Adipocyte (in vitro differentiated cells): ENCODE measurements at regions not wholly inside any gene's neighbourhood (a gene's known extent, or its start where the extent isn't known, plus 50 kb on each side); places are given as distances from the start of the nearest gene placed in this dataset.

Experiments
- DNase-seq: peaks from one replicate; pipeline ENCODE4 v3.0.0-alpha.2; 2015; ENCODE audit warnings: low read depth
- H3K27me3 ChIP-seq: replicated peaks from 2 replicates; pipeline ENCODE4 v1.7.0; 2013; ENCODE audit warnings: mild to moderate bottlenecking, low read length, moderate library complexity; ENCODE audit not compliant: control insufficient read depth, insufficient read depth
- H3K36me3 ChIP-seq: 2 replicates; pipeline ENCODE4 v1.7.0; 2013; ENCODE audit warnings: low read length, mild to moderate bottlenecking, moderate library complexity; ENCODE audit not compliant: control insufficient read depth, insufficient read depth, severe bottlenecking
- H3K4me1 ChIP-seq: 2 replicates; pipeline ENCODE4 v1.7.0; 2013; ENCODE audit warnings: mild to moderate bottlenecking, low read length, moderate library complexity; ENCODE audit not compliant: control insufficient read depth, insufficient read depth
- H3K4me3 ChIP-seq: 2 replicates; pipeline ENCODE4 v1.7.0; 2013; ENCODE audit warnings: mild to moderate bottlenecking, low read length, moderate library complexity
- H3K9ac ChIP-seq: 2 replicates; pipeline ENCODE4 v1.7.0; 2013; ENCODE audit warnings: mild to moderate bottlenecking, low read length, moderate library complexity
- H3K9me3 ChIP-seq: 2 replicates; pipeline ENCODE4 v1.7.0; 2013; ENCODE audit warnings: mild to moderate bottlenecking, low read length, moderate library complexity; ENCODE audit not compliant: control insufficient read depth

DNA sequence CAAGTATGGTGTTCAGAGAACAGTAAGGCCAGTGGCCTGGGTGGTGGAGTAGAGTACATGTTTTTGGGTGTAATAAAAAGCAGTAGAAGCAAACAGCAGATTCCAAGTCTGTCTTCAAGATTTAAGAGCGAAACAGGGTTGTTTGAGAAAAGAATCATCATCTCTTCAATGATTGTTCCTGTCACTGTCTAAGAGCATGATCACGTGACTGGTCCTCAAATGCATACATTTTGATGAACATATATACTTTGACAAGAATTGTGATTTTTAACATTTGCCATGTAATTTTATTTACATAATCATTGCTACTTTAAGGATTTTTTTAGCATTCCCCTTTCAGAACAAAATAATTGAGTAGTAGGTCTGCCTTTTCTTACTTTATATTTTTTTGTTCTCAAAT is 252.6 kb upstream of the GPR101 start:
- Histone ChIP-seq H3K4me3 (no peak overlapping the region), H3K4me1 (no peaks in the 10 kb centered on the region), H3K27me3 (peaks cover 17% of the 10 kb centered on the region), H3K36me3 (no peaks in the 10 kb centered on the region), H3K9ac (no peak overlapping the region), H3K9me3 (no peaks in the 10 kb centered on the region)
- DNase-seq = no peak

DNA sequence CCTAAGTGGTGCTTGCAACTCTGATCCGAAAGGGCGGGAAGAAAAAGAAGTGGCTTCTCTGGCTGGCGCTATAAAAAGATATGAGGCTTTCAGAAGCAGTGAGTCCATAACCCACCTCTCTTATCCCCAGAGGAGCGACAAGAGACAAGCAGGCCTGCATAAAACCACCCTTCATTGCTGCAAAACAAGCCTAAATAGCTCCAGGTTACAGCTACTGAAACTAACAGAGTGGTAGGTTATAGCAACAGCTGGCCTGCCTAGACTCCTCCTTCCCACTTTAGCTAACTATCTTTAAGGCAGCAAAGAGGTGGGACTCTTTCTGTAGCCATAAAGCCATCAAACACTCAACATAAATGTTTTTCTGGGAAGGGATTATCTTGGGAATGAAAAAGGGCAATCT is 245.0 kb upstream of the GPR101 start:
- Histone ChIP-seq H3K9ac (no peak overlapping the region), H3K9me3 (no peaks in the 10 kb centered on the region), H3K27me3 (peaks cover 40% of the 10 kb centered on the region), H3K4me3 (no peak overlapping the region), H3K36me3 (no peaks in the 10 kb centered on the region), H3K4me1 (no peaks in the 10 kb centered on the region)
- no peak for DNase-seq

DNA sequence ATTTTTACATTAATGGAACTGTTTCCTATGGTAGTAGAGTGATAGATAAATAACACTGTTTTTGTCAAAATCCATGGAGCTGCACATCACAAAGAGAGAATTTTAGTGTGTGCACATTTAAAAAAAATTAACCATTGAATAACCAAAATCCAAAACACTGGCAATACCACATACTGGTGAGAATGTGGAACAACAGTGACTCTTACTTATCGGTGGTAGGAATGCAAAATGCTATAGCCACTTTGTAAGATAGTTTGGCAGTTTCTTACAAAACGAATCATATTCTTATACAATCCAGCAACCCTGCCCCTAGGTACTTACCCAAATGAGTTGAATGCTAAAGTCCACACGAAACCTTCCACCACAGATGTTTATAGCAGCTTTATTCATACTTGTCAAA is 229.6 kb upstream of the GPR101 start:
- Histone ChIP-seq H3K36me3 (no peaks in the 10 kb centered on the region), H3K4me3 (no peak overlapping the region), H3K4me1 (peaks cover 3% of the 10 kb centered on the region), H3K27me3 (peaks cover 11% of the 10 kb centered on the region), H3K9ac (no peak overlapping the region), H3K9me3 (no peaks in the 10 kb centered on the region)
- no peak for DNase-seq

DNA sequence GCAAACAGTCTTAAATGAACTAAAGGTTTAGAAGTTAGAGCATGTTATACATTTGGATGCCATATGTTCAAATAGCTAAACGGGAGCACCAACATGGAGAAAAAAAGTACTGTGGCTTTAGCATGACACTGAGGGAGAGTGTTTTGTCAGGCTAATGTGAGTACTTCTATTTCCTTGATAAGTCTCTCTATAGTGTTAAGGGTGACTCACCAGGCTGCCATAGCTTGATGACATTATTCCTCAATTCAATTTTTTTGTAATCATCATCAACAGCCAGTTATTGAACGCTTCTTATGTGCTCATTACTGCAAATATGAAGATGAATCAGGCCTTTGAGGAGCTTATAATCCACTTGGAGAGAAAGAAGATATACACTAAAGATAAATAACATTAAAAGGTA is 211.4 kb upstream of the GPR101 start:
- DNase-seq = no peak
- Histone ChIP-seq H3K36me3 (no peaks in the 10 kb centered on the region), H3K4me1 (no peaks in the 10 kb centered on the region), H3K4me3 (no peak overlapping the region), H3K27me3 (peaks cover 2% of the 10 kb centered on the region), H3K9me3 (no peaks in the 10 kb centered on the region), H3K9ac (no peak overlapping the region)

DNA sequence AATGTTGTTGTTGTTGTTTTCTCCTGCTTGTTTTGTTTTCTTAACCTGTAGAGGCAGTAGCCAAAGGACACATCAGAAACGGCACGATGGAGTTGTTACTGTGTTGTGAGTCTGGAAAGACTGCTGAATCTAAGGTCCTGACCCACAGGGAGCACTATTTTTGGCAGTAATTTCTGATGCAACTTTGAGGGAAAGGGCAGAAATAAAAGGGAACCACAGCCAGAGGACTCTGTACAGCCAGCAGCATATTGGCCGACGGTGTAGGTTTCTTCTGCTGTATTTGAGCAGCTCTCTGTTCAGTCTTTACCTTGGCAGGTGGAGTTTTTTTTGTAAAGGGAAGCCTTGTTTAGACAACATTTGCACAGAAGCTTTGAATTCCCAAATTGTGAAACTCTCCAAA is 203.0 kb upstream of the GPR101 start:
- H3K27me3 ChIP-seq = peaks cover 21% of the 10 kb centered on the region
- H3K4me1 ChIP-seq = no peaks in the 10 kb centered on the region
- H3K9me3 ChIP-seq = no peaks in the 10 kb centered on the region
- no peak overlapping the region for H3K9ac ChIP-seq
- no peaks in the 10 kb centered on the region for H3K36me3 ChIP-seq
- DNase-seq = no peak
- no peak overlapping the region for H3K4me3 ChIP-seq

DNA sequence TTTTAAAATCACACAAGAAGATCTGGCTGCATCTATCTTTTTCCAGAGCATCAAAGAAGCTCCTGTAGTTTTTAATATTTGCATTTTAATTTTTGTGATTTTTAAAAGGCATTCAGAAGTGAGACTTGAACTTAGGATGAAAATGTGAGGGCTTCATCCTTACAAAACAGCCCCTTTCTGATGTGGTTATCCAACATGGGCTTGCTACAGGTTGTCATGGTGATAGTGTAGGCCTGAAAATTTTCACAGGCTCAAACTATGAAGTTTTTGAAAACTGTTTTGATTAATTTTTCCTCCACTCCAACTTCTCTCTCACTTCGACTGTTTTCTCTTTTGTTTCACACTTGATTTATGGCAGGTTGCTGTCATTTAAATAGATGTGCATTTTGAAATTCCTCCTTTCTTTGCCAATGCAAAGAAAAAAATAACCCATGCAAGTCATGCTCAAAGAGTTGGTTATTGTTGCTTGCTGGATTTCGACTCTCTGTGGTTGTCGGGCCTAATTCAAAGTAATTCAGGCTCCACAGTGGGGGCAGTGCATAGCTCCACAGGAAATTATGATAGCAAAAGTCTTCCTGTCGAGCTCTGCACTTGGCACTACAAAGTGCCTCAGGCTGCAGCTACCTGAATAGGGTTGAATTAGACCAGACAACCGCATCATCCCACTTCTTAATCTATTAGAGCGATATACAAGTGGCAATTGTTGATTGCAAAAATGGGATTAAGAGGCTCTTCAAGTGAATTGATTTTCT is 201.0 kb upstream of the GPR101 start:
- H3K9me3 ChIP-seq = no peaks in the 10 kb centered on the region
- no peak for DNase-seq
- no peaks in the 10 kb centered on the region for H3K4me1 ChIP-seq
- H3K9ac ChIP-seq = no peak overlapping the region
- H3K36me3 ChIP-seq = no peaks in the 10 kb centered on the region
- no peak overlapping the region for H3K4me3 ChIP-seq
- peaks cover 23% of the 10 kb centered on the region for H3K27me3 ChIP-seq

DNA sequence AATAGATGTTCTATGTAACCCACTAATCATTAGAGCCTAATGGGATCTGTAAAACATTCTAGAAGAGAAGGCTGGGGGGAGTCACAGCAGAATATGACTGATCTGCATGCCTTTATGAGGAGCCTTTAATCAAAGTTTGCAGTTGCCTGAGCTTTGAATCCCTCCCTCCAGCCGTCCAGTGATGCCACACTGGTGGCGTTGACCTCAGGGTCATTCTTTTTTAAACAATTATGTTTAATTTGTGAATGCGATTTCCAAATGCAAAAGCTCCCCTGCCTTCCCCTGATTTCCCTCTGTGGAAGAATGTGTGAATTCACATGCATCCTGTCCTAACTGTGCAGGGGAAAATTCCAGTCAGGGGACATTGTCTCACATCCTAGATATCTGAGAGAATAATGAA is 199.7 kb upstream of the GPR101 start:
- DNase-seq = no peak
- Histone ChIP-seq H3K9ac (no peak overlapping the region), H3K36me3 (no peaks in the 10 kb centered on the region), H3K27me3 (peaks cover 23% of the 10 kb centered on the region), H3K9me3 (no peaks in the 10 kb centered on the region), H3K4me1 (no peaks in the 10 kb centered on the region), H3K4me3 (no peak overlapping the region)

DNA sequence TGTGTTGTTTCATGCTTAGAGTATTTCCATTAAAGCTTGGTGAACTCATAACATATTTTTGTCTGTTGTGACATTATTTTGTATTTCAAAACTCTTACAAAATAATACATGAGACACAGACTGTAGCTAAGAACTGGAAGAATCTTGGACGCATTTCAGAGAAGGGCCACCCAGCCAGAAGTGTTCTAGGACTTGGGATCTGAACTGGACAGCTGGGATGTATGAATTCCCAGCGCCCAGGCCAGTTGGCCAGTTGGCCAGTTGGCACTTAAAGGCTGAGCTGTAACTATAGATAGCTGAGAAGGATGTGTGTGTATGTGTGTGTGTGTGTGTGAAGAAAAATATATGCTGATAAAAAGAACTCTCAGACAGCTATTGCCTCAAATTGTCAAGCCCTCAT is 193.4 kb upstream of the GPR101 start:
- H3K27me3 ChIP-seq = peaks cover 15% of the 10 kb centered on the region
- H3K36me3 ChIP-seq = no peaks in the 10 kb centered on the region
- DNase-seq = no peak
- H3K4me3 ChIP-seq = no peak overlapping the region
- no peaks in the 10 kb centered on the region for H3K4me1 ChIP-seq
- no peak overlapping the region for H3K9ac ChIP-seq
- no peaks in the 10 kb centered on the region for H3K9me3 ChIP-seq

DNA sequence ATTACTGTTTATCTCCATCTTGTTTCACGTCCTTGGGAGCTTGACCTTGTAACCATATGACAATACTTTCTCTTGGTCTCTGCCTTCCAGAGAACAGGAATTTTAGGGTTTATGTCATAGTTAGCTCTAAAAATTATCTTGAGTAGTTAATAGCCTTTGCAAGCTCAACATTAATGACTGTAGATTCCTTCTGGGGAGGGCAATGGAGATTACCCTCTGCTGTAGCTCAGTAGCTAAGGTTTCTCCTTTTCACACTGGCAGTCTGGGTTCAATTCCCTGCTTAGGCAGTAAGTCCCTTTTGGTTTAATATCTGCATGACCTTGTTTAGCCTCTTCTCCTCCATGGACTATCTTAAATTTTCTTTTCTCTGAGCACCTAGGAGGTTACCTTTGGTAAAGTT is 181.7 kb upstream of the GPR101 start:
- peaks cover 5% of the 10 kb centered on the region for H3K27me3 ChIP-seq
- no peaks in the 10 kb centered on the region for H3K36me3 ChIP-seq
- DNase-seq = no peak
- H3K4me1 ChIP-seq = no peaks in the 10 kb centered on the region
- no peak overlapping the region for H3K9ac ChIP-seq
- peaks cover 2% of the 10 kb centered on the region for H3K9me3 ChIP-seq
- H3K4me3 ChIP-seq = no peak overlapping the region

DNA sequence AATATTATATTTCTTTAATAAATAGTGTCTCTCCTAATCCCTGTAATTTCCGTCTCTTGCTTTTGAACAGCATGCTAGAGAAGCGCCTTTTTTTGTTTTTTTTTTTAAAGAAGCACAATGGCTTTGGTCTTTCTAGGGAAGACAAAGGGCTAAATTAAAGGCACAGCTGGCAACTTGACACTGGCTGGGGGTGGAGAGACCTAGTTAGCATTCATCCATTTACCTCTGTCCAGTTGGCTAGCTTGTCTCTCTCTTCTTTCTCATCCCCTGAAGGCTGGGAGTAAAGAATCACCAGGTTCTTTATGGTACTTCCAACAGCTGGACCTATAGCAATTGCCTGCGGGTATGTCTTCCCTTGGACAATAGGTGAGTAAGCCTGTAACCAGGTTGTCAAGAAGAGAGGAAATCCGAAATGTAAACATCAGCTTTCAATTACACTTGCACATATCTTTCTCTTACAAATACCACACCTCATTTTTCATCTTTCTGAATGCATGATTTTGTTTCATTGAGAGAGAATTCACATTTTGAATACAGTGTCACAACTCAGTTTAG is 178.4 kb upstream of the GPR101 start:
- H3K4me3 ChIP-seq = no peak overlapping the region

DNA sequence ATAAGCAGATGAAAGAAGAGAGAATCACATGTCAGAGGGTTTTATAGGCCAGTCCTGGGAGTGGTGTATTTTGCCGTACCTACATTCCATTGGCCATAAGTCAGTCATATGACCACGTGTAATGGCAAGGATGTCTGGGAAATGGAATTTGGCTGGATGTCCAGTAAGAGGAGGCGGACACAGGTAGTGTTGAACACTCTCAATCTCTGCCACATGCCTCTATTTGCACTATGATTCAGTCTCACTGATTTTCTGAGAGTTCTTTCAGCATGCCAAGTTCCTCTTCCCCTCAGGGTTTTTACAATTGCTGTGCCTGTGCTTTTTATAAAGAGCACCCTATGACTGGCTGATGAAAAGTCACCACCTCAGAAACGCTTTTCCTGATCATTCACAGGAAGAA is 164.2 kb upstream of the GPR101 start:
- Histone ChIP-seq H3K9me3 (no peaks in the 10 kb centered on the region), H3K9ac (no peak overlapping the region), H3K36me3 (no peaks in the 10 kb centered on the region), H3K4me3 (no peak overlapping the region), H3K4me1 (no peaks in the 10 kb centered on the region), H3K27me3 (peaks cover 39% of the 10 kb centered on the region)
- no peak for DNase-seq

More for the DNA sequence above, 178.4 kb upstream of the GPR101 start:
- Histone ChIP-seq H3K4me1 (no peaks in the 10 kb centered on the region), H3K27me3 (peaks cover 5% of the 10 kb centered on the region), H3K36me3 (no peaks in the 10 kb centered on the region), H3K9me3 (peaks cover 2% of the 10 kb centered on the region), H3K9ac (no peak overlapping the region)
- DNase-seq = no peak

DNA sequence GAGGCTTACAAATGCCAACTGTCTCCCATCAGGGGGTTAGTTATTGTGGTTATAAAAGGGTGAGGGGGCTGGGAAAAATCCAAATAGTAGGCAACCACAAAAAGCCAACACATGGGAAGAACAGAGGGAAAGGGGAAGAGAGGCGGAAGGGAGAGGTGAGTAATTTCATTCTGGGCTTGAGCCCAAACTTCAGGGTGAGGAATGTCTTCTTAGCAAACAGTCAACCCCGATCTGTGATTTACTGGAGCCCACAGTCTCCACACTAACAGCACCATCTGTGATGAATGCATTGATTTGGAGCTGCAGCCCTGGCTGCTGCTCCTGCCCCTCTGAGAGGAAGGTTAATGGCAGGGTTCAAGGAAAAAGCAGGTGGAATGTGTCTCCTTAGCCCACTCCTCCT is 162.2 kb upstream of the GPR101 start:
- Histone ChIP-seq H3K36me3 (no peaks in the 10 kb centered on the region), H3K9me3 (peaks cover 4% of the 10 kb centered on the region), H3K4me1 (no peaks in the 10 kb centered on the region), H3K4me3 (no peak overlapping the region), H3K27me3 (peaks cover 40% of the 10 kb centered on the region), H3K9ac (no peak overlapping the region)
- no peak for DNase-seq
